SK-MEL-5 (cell line): ENCODE measurements at regions not wholly inside any gene's neighbourhood (a gene's known extent, or its start where the extent isn't known, plus 50 kb on each side); places are given as distances from the start of the nearest gene placed in this dataset.

Source experiments
- DNase-seq: peaks from one replicate; pipeline ENCODE4 v3.0.0-alpha.2; 2016; ENCODE audit warnings: low read depth, low spot score
- in situ Hi-C: cut with HindIII; loops from 2 replicates; pipeline ENCODE4 v1.10.0; 2016; ENCODE audit warnings: low sequenced_read_pairs, high pct_unique_total_duplicates, low pct_unique_long_range_greater_than_20kb

GRCh38 chrX:42673301-42673810 lies 104.6 kb downstream of the PPP1R2C start:
- in situ Hi-C loops: no loop called here
- DNase-seq: no peak

GRCh38 chrX:42664680-42665079 lies 113.3 kb downstream of the PPP1R2C start:
- no peak for DNase-seq
- in situ Hi-C loops: no loop called here

GRCh38 chrX:42628471-42628870 lies 149.5 kb downstream of the PPP1R2C start:
- DNase-seq: no peak
- in situ Hi-C loops: no loop called here

- no peak for DNase-seq
- in situ Hi-C loops: no loop called here
Measured at GRCh38 chrX:42627891-42628290, 150.1 kb downstream of the PPP1R2C start.

GRCh38 chrX:42624524-42624923 lies 153.4 kb downstream of the PPP1R2C start:
- in situ Hi-C loops: no loop called here
- DNase-seq: no peak

GRCh38 chrX:42619068-42619467 lies 158.9 kb downstream of the PPP1R2C start:
- DNase-seq: no peak
- in situ Hi-C loops: no loop called here

- DNase-seq: no peak
- in situ Hi-C loops: no loop called here
Measured at GRCh38 chrX:42616981-42617380, 161.0 kb downstream of the PPP1R2C start.

GRCh38 chrX:42615161-42615563 lies 162.8 kb downstream of the PPP1R2C start:
- in situ Hi-C loops: no loop called here
- DNase-seq: peak; percentile 50

GRCh38 chrX:42606591-42606990 lies 171.4 kb downstream of the PPP1R2C start:
- no peak for DNase-seq

GRCh38 chrX:42604302-42604701 lies 173.7 kb downstream of the PPP1R2C start:
- in situ Hi-C loops: no loop called here
- no peak for DNase-seq

More at GRCh38 chrX:42606591-42606990, 171.4 kb downstream of the PPP1R2C start:
- in situ Hi-C loops: no loop called here

- DNase-seq: no peak
- in situ Hi-C loops: no loop called here
Measured at GRCh38 chrX:42603016-42603415, 174.9 kb downstream of the PPP1R2C start.

GRCh38 chrX:42602566-42602965 lies 175.4 kb downstream of the PPP1R2C start:
- in situ Hi-C loops: no loop called here
- DNase-seq: no peak

- in situ Hi-C loops: no loop called here
- no peak for DNase-seq
Measured at GRCh38 chrX:42602136-42602535, 175.8 kb downstream of the PPP1R2C start.

GRCh38 chrX:42597481-42597880 lies 180.5 kb downstream of the PPP1R2C start:
- DNase-seq: no peak
- in situ Hi-C loops: no loop called here

- in situ Hi-C loops: no loop called here
- no peak for DNase-seq
Measured at GRCh38 chrX:42585842-42586621, 191.9 kb downstream of the PPP1R2C start.

GRCh38 chrX:42577936-42578470 lies 200.0 kb downstream of the PPP1R2C start:
- no peak for DNase-seq
- in situ Hi-C loops: no loop called here

- no peak for DNase-seq
- in situ Hi-C loops: no loop called here
Measured at GRCh38 chrX:42567268-42567667, 210.7 kb downstream of the PPP1R2C start.

- in situ Hi-C loops: no loop called here
- no peak for DNase-seq
Measured at GRCh38 chrX:42565739-42566138, 212.2 kb downstream of the PPP1R2C start.

GRCh38 chrX:42546800-42547199 lies 231.2 kb downstream of the PPP1R2C start:
- no peak for DNase-seq
- in situ Hi-C loops: no loop called here
